CMK (cell line): ENCODE measurements at regions not wholly inside any gene's neighbourhood (a gene's known extent, or its start where the extent isn't known, plus 50 kb on each side); places are given as distances from the start of the nearest gene placed in this dataset.
"Not testable (repeated sequence)": the region's sequence is repeated elsewhere in the genome, so short reads cannot be mapped to it uniquely, and the experiment has no call there.

Experiments
- DNase-seq: peaks from one replicate; pipeline ENCODE4 v3.0.0-alpha.2; 2010; ENCODE audit warnings: low read depth

DNA sequence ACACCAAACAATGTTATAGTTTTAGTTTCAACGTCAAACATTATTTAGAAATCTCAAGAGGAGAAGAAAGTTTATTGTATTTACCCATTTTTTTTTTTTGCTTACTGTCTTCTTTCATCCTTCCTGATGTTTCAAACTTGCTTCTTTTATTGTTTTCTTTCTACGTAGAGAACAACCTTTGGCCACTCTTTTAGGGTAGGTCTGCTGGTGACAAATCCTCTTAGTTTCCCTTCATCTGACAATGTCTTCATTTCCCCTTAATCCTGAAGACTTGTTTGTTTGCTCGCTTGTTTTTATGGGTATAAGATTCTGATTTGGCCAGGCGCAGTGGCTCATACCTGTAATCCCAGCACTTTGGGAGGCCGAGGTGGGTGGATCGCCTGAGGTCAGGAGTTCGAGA is 89.1 kb downstream of the RHOU start:
- DNase-seq: no peak

DNA sequence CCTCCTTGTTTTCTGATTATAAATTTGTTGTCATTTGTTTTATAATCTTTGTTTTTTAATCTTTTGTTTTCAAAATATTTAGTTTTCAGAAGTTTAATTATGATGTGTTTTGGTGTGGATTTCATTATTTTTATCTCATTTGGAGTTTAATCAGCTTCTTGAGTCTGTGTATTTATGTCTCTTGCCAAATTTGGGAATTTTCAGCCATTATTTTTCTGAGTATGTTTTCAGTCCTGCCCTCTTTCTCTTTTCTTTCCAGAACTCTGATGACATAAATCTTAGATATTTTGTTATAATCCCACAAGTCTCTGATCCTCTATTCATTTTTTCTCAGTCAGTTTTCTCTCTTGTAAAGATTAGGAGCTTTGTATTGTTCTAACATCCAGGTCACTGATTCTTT is 89.8 kb downstream of the RHOU start:
- no peak for DNase-seq

DNA sequence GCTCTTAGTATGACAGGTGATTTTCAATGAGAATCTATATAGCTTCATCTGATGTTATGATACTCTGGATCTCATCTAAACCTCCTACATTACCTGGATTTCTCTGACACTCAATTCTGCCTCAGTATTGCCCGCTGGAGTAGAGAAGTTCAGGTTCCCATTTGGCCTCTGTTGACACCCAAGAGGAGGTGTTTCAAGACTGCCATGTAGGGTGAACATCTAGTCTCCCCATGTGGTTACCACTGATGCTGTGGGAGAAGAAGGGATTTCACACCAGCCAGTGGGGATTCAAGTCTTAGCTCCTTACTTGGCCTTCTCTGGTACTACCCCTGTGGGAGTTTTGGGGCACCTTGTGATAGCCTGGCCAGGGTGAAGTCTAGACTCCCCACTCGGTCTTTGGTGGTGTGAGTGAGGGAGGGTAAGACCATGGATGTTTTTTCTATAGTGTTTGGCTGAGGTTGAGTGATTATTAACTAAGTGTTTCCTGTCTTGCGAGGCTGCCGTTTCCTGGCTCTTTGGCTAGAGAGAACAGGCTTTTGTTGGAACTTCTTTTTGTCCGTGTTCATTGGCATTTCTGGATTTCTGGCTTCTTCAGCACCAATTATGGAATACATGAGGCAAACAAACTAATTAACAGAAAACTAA is 90.7 kb downstream of the RHOU start:
- no peak for DNase-seq

DNA sequence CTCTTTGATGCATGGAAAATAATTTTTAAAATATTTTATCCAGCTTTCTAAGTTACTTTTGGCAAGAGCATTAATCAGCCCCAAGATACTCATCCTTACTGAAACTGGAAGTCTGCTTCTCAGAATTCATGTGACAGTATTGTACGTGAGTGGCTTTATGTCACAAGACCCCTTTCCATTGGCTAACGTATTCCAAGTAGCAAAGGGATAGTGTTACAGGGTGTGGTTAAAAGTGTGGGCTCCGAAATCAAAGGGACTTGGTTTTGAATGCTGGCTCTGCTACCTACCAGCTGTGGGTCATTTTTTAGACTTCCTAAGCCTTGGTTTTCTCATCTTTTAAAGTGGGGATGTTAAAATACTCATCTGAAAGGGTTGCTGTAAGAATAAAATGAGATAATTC is 91.7 kb downstream of the RHOU start:
- no peak for DNase-seq

DNA sequence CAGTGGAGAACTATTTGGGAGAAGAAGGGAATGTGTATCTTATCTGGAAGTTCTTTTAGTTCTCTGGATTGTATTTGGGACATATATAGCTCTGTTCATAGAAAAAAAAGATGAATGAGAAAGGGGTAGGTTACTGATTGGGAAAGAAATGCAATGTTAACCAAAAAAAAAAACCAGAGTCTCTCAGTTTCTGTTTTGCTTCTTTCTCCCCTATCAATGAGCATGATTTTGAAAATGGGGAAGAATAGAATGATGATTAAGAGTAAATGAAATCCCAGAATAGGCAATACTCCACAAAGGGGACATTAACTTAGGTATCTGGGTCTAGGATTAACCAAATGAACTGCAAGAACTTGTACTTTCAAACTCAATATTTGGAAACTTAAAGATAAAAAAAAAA is 92.9 kb downstream of the RHOU start:
- DNase-seq: no peak

DNA sequence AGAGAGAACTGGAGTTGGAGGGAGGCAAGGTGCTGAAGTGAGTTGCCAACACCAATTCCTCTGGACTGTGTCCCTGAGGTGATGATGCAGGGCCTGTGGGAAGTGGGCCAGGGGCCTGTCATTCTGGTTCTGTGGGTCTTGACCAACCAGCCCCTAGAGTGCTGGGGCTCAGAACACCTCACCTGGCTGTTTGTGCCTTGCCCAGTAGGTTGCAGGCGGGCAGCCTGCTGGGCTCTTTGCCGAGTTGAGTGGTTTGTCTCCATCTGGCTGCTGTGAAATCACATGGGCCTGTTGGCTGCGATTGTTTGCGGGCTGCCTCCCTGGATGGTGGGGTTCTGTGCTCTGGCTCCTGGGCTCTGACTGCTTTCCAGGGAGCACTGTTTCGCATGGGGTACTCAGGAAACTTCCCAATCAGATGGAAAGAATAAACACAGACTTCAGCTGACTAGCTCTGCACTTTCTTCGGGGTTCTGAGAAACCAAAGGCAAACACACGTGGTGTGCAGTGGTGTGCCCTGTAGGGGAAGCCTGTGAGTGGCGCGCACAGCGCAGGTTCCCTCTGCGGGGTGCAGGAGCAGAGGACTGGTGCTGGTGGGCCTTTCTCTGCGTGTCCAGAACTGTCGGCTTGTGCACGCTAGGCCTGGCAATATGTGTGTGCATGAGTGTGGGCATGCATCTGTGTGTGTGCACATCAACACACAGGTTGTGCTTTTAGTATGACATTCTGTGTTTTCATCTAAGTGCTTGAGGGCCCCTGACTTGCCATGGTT is 95.1 kb downstream of the RHOU start:
- DNase-seq: no peak

DNA sequence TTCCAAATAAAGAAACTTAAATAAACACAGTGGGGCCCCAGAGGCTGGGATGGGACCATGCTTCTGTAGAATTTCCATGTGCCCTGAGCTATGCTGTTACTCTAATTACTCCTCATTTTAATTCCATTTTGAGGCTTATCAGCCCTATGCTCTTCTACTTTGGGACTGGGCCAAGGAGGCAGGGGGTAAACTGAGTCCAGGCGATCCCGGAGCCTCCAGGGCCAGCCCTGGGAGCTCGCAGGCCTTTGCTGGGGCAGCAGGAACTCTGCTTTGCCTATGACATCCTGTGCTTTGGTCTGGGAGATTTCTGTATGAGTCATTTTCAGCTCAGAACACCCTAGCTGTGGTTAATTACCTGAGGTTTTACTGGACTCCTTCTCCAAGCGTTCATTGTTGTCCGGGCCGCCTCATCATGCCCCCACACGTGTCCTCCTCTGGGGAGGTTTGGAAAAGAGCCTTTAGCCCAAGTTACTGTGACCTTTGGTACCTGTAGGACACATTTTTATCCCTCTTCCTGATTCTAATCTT is 95.7 kb downstream of the RHOU start:
- no peak for DNase-seq

DNA sequence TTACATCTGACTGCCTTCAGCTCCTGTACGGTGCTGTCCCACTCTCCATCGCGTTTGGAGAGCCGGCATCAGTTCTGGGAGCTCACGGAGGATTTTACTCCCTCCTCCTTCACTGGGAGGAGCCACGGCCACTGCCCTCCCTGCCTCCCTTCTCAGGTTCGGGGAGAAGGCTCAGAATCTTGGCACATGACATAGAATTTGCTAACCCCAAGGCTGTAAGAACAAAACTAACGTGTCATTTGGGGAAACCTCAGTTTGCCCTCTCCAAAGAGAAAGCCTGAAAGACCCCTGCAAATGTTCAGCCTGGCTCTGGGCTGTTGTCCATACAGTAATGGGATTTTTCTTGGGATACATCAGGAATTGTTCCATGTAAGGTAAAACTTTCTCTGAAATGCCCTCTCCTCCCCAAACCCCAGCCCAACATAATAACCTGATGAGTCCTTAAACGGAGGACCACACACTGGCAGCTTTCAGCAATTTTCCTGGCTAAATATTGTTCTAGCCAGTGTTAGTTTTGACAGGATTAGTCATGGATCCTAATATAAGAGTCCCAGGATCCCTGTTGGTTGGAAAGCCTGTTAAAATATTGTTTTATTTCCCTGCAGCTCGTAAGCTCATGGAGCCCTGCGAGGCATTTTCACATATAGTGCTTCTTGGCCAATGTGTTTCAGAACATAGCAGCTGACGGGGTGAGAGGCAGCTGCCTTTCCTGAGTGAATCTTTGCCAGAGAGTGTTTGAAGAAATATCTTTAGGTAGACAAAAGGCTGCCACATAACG is 98.8 kb downstream of the RHOU start:
- DNase-seq: no peak

DNA sequence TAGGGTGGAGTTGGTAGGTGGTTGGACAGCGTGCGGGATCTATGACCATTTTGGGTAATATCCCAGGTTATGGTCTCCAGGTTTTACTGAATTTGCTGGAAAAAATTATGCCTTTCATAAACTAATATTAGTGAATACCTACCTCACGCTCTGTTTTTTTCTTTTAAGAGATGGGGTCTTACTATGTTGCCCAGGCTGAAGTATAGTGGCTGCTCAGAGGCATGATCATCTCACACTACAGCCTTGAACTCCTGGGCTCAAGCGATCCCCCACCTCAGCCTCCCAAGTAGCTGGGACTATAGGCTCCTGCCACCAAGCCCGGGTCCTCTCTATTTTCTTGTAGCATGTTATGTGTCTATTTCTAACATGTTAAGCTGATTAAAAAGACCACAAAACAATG is 100.2 kb downstream of the RHOU start:
- DNase-seq: no peak

DNA sequence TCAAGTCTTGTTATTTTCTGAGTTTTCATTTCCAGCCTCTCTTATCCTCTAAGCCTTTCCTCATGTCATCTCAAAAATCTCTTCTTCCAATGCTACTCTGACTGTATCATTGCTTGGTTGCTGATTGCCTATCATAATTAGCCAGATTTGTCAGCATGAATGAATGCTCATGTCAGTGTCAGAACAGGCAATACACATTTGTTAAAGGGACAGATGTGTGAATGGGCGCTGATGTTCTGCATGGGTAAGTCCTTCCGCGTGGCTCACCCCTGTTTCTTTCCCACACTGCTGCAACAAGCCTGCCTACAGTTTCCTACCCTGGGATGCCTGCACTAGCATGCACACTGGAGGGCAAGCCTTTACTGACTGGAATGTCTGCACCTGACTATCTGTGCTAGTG is 100.6 kb downstream of the RHOU start:
- no peak for DNase-seq

DNA sequence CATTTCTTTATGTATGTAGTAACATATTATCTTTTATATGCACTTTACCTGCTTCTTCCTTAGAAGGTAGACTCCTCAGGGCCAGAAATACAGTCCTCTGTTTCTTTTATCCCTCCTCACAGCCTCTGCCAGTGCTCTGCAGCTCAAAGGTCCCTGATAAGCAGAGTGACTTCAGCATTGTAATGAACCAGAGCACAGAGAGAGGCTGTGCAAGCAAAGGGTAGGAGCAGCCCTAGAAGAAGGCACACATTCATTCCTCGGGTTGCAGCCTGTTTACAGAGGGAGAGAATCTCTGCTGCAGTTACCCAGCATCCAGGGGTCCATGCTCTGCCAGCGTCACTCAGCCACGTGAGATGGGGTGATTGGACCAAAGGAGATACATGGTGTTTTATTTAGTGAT is 101.1 kb downstream of the RHOU start:
- no peak for DNase-seq

DNA sequence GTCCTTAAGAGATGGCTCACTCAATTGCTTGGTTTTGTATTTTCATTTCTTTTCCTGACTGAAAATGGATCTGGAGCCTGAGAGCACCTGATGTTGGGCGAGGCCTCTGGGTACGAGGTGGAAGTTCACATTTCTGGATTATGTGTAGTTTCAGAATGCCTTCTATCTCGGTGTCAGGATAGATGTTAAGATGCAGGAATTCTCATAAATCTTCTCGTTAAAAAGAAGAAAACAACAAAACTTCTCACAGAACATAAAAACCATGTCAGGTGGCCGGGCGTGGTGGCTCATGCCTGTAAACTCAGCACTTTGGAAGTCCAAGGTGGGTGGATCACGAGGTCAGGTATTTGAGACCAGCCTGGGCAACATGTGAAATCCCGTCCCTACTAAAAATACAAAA is 101.8 kb downstream of the RHOU start:
- no peak for DNase-seq

DNA sequence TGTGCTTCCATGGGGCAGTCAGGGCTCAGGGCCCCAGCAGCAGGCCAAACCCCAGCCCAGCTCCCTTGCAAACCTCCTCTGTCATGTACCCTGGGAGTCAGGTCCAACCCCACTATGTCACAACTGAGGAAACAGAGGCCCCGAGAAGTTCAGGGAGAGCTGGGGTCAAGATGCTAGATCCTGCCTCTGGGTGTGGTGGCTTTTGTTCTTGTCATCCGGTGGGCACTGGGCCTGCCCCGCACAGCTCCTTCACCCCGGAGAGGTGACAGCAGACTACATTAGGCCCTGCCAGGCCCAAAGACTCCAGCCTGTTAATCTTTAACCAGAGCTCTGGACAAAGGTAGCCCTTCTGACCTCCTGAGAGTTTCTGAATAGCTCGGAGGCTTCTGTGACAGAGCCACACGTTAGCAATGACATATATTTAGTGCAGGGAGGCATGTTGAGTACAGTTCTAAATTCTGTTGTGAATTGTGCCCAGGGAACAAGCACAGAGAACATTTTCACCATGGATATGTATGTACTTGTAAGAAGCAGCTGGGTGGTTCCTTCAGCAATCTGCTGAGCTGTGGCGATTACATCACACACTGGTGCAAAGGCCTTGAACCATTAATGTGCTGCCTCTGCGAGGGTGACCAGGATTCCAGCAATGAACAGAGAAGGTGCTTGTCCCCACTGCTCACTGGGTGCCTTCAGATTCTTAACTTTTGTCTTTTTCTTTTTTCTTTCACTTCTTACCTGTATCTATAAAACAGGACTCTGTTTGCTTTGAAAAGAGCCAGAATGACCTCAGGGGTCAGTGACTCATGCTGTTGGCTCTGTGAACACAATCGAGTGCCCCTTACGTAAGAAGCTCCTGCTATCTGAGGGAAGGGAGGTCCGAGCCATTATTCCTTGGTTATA is 102.8 kb downstream of the RHOU start:
- no peak for DNase-seq

DNA sequence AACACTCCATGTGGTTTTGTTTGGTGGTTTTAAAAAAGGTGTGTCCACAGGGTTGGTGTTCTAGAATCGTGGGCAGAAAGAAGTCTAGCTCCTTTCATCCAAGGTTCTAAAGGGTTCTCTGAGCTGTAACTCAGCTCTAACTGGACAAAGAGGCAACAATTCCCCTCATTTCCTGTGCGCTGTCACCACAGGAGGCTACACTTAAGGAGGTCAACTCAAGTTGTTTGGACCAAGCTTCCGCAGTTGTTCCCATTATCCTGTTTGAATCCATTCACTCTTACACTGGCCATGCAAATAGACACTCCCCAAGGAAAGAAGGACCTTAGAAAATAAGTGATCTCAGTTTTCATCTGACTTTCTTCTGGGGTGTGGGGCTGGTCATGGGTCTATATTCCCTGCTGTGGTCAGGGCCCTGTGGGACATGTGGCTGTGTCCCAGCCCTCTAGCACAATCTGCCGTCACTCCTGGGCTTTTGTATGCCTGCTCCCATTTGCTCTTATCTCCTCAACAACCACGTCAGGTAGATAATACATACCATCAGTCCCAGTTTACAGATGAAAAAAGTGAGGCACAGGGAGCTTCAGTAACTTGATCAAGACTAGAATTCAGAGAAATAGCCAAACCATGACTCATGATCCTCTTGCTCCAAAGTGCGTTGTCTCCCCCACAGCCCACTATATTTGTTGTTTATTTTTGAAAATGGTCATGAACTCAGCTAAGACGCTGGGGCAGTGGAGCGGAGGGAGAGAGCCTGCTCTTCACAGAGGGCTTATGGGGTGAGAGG is 103.6 kb downstream of the RHOU start:
- DNase-seq: no peak

DNA sequence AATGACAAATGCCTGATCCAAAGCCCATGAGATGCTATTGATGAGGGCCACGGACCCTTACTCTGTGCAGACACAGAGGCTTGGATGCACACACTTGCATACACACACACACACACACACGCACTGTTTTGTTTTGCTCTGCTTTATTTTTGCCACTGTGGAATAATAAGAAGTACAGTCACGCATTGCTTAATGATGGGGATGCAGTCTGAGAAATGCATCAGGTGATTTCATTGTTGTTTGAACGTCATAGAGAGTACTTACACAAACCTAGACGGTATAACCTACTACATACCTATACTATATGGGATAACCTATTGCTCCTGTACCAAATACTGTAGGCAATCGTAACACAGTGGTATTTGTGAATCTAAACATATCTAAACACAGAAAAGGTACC is 104.4 kb downstream of the RHOU start:
- DNase-seq: no peak

DNA sequence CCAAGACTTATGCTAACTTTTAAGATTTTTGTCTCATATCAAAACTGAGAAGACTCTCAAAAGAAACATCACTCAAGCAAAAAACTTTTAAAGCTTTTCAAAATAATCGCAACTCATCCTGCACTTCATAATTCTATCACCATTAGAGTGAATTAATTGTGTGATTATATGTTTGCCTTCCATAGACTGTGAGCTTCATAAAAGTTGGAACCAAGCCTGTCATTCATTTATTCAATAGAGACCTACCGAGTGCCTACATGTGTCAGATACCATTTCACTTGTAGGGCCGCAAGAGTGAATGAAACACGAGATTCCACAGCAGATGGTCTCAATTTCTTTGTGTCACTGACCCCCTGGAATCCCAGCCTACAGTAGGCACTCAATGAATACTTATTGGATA is 106.4 kb downstream of the RHOU start:
- no peak for DNase-seq

DNA sequence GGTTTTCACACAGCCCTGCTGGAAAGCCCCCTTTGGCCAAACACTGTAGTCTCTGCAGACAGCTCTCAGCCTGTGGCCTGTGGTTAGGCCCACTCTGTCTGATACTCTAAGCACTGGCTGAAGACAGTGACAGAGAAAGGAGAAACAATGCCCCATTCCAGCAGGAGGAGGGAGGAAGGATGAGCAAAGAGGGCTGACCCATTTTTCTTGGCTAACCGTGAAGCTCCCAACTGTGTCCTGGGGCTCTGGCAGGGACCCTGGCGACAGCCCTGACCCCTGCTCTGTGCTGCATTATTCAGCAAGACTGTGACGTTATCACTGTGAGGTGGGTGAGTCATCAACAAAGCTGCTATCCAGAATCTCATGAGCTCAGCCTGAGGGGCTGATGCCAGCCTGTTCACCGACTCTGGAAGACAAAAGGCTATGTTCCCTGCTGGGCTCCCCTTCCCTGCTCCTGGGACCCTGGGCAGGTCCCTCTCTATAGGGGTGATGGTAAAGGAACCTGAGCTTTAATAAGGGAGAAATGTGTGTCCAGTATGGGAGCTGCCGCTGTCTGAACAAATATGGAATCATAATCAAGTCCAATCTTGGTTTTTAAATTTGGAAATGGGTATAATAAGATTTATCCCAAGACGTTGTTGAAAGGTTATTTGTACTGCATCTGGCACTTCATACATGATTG is 107.0 kb downstream of the RHOU start:
- DNase-seq: no peak

DNA sequence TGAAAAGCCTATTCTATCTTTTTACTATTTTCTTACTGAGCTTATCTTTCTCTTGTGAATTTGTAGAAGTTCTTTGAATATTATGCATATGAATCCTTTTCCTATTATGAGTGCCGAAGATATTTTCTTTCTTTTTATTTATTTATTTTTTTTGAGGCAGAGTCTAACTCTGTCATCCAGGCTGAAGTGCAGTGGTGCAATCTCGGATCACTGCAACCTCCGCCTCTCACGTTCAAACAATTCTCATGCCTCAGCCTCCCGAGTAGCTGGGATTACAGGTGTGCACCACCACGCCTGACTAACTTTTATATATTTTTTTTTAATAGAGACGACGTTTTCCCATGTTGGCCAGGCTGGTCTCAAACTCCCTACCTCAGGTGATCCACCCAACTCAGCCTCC is 109.8 kb downstream of the RHOU start:
- no peak for DNase-seq

DNA sequence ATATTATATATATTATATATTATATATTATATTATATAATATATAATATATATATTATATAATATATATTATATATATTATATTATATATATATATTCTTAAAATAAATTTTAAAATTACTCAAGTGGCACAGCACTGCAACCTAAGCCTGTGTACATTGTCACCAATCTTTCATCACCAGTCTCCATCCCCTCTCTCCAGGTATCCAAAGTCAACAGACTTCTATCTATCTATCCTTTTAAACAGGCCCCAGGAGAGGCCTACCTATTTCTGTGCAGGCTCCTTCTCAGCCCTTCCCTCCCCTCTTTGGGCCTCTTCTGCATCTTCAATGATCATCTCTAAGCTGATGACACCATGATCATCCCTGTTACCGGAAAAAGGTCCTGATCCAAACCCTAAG is 111.7 kb downstream of the RHOU start:
- DNase-seq: no peak

DNA sequence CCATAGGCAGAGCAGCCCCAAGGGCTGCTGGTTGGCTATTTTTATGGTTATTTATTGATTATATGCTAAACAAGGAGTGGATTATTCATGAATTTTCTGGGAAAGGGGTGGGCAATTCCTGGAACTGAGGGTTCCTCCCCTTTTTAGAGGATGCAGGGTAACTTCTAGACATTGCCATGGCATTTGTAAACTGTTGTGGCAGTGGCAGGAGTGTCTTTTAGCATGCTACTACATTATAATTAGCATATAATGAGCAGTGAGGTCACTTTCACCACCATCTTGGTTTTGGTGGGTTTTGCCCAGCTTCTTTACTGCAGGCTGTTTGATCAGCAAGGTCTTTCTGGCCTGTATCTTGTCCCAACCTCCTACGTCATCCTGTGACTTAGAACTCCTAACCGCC is 112.2 kb downstream of the RHOU start:
- DNase-seq: not testable (repeated sequence)

DNA sequence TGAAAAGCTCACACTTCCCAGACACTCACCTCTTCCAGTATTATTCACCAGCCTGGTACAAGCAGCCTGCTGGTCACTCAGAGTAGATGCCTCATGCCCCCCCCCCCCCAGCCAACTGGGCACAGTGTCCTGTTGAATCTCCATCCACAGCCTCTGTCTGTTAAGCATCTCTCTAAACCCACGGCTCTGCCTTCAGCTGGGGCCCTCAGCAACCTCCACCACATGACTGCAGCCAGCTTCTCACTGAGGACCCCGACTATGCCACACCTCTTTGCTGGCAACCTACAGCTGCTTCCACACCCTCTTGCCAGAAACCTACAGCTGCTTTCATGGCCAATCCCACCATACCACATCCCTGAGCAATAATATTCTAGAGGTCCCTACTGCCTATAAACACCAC is 113.1 kb downstream of the RHOU start:
- DNase-seq: no peak
